GM19035 (cell line): ENCODE measurements at regions not wholly inside any gene's neighbourhood (a gene's known extent, or its start where the extent isn't known, plus 50 kb on each side); places are given as distances from the start of the nearest gene placed in this dataset.
"Not testable (repeated sequence)": the region's sequence is repeated elsewhere in the genome, so short reads cannot be mapped to it uniquely, and the experiment has no call there.

Experiments
- ATAC-seq: cut with Tn5 transposase; IDR thresholded peaks from one replicate; pipeline ENCODE4 v1.9.1; 2021; ENCODE audit not compliant: unreplicated experiment

DNA sequence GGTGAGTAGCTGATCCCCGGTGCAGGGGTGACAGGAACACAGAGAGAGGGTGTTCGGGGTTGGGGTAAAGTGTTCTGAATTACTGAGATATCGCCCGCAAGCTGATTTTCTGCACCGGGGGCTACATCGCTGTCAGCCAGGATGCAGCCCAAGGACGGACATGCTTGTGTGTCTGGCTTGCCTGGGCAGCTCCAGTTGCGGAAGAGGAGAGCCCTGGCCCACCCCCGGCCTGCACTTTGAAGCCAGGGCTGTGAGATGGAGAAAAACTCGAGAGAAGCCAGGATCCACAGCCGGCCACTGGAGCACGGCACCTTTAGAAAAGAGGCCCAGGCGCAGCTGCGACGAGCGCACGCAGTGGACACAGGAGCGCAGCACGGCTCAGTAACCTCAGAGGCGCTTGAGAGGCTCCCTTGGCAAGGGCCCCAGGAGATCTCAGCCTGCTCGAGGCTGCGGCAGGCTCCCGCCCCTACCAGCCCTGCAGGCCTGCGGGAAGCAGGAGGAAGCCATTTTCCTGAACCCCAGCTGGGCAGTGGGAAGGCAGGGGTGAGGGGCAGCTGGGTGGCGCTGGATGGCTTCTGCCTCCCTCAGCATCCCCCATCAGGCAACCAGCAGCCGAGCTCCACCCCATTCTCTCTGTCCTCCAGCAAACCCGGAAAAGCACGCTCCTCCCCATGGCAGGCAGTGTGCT is 59.2 kb downstream of the C9orf50 start:
- ATAC-seq, result no peak

DNA sequence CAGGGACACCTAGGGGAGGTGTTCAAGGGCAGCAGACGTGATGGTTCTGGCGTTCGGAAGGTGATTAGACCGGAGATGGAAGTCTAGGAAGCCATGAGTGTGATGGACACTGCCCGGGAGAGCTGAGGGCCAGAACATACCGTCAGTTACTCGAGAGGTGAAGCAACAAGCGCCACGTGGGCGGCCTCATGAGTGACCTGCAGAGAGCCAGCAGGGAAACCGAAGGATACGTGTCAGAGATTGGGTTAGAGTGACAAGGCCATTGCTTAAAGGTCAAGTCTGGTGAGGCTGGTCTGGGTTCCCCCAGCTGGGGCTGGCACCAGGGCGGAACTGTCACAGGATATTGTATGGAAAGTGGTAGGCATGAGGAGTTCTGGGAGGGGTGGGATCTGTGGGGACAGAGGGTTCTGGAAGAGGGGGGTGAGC is 60.0 kb downstream of the C9orf50 start:
- no peak for ATAC-seq

GRCh38 chr9:129559506-129559881 is 61.4 kb downstream of the C9orf50 start:
- ATAC-seq, result no peak

GRCh38 chr9:129558551-129559505 is 62.1 kb downstream of the C9orf50 start:
- no peak for ATAC-seq

GRCh38 chr9:129558063-129558550 is 62.8 kb downstream of the C9orf50 start:
- no peak for ATAC-seq

- ATAC-seq, result no peak
These were observed 63.5 kb downstream of the C9orf50 start for GRCh38 chr9:129557192-129558036.

DNA sequence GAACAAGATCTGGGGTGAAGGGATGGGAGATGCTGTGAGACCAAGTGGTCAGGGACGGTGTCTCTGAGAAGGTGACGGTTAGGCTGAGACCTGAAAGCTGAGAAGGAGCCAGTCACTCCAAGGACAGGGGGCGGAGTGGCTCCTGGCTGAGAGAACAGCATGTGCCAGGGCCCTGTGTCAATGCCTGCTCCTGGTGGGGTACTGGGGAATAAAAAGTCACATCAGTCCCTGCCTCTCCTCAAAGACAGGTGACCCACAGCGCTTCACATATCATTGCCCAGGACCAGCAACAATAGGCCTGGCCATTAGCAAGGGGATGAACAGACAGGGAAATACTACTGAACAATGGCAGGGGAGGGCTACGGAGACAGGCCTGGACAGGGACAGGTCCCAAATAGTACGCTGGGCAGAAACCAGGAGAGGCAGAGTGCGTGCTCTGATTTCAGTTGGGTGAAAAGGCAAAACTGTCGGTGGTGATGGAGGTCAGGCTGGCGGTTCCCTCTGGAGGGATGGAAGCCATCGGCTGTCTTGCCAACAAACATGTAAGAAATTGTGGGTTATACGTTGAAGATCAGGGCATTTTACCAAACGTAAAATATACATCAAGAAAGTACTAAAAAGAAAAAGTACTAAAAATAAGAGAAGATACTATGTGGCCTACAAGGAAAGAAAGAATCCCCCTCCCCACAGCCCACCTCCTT is 64.3 kb downstream of the C9orf50 start:
- no peak for ATAC-seq

- ATAC-seq, result no peak
These were observed 65.2 kb downstream of the C9orf50 start for GRCh38 chr9:129555512-129556215.

DNA sequence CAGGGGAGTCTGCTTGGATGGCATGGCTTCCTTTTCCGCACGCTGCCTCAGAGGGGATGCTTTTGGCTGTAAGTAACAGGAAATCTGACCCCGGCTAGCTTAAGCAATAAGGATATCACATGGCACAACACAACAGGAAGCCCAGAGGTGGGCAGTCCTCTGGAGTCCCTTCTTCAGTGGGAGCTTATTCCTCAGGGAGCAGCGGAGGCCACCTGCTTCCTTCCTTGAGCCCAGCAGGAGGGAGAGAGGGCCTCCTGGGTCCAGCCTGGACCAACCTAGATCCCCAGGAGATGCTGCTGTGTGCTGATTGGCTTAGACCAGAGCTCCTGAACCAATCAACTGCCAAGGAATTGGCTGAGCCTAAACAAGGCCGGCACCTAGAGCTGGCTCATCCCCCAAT is 66.3 kb downstream of the C9orf50 start:
- ATAC-seq, result no peak

DNA sequence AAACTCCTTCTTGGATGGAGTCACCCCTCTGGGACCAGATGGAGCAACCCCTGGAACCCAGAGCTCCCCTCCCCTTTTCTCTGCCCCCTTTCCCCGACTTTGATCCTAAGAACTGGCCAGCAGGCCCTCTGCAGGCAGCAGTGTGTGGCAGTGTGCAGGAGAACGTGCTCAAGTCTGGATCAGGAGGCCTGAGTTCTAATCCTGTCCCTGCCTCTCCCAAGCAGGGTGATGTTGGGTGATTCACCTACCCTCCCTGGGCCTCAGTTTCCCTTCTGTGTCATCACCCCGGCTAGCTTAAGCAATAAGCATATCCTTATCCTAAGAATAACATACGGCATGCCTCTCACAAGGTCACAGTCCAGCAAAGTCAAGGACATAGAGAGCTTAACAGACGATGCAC is 67.6 kb downstream of the C9orf50 start:
- no peak for ATAC-seq

GRCh38 chr9:129552064-129552463 is 68.8 kb downstream of the C9orf50 start:
- ATAC-seq, result no peak

DNA sequence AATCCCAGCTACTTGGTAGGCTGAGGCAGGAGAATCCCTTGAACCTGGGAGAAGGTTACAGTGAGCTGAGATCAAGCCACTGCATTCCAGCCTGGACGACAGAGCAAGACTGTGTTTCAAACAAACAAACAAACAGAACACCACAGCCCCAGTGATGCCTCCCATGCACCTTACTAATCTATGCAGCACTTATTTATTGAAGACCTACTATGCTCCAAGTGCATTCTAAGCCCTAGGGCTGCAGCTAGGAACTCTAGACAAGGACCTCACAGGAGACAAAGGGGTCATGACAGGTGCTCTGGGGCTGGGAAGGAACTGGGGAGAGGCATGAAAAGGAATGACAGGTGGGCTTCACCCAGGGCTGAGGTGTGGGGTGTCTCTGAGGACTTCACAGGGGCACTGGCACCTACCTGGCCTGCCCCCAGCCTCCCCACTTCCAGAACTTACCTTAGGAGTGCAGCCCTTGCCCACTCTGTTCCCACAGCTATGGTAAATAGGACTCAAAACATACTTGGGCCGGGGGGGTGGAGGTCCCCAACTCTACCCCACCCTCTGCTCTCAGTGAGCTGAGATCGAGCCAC is 69.4 kb downstream of the C9orf50 start:
- ATAC-seq, result no peak

DNA sequence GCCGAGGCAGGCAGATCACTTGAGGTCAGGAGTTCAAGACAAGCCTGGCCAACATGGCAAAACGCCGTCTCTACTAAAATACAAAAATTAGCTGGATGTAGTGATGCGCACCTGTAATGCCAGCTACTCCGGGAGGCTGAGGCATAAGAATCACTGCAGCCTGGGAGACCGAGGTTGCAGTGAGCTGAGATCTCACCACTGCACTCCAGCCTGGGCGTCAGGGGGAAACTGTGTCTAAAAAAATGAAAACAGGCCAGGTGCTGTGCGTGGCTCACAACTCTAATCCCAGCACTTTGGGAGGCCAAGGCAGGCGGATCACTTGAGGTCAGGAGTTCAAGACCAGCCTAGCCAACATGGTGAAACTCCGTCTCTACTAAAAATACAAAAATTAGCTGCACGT is 69.9 kb downstream of the C9orf50 start:
- ATAC-seq, result not testable (repeated sequence)

GRCh38 chr9:129550199-129550839 is 70.6 kb downstream of the C9orf50 start:
- ATAC-seq, result no peak

GRCh38 chr9:129549684-129550083 is 71.2 kb downstream of the C9orf50 start:
- no peak for ATAC-seq

DNA sequence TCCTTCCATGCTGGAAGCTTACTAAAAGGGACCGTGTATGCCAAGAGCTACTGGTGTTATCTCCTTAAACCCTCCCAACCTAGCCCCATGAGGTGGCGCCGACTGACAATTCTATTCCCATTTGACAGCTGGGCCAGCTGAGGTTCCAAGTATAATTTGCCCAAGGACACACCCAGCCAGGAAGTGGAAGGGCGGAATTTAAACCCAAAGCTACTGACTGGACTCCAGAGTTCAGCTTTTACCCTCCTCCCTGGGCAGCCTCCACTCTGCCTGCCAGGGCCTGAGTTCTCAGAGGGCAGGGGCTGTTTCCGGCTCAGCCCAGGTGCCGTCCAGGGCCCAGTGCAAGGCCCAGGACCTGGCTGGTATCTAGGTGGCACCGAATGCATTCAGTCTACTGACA is 71.8 kb downstream of the C9orf50 start:
- no peak for ATAC-seq

- ATAC-seq, result no peak
These were observed 72.2 kb downstream of the C9orf50 start for GRCh38 chr9:129548571-129549135.

- no peak for ATAC-seq
These were observed 72.9 kb downstream of the C9orf50 start for GRCh38 chr9:129547869-129548570.
